ENCODE measurements at regions not wholly inside any gene's neighbourhood (a gene's known extent, or its start where the extent isn't known, plus 50 kb on each side); places are given as distances from the start of the nearest gene placed in this dataset.

- ATAC-seq (no peak), DNase-seq (no peak)
- no peak overlapping the region for H3K4me3 Mint-ChIP-seq
- H3K27ac Mint-ChIP-seq, result no peak overlapping the region
- H3K4me1 Mint-ChIP-seq, result no peaks in the 10 kb centered on the region
- H3K9me3 Mint-ChIP-seq, result no peaks in the 10 kb centered on the region
- no peaks in the 10 kb centered on the region for H3K27me3 Mint-ChIP-seq
Observed at GRCh38 chr6:71602385-71603007, 283.9 kb upstream of the RIMS1 start.

GRCh38 chr6:71603021-71603420, 283.3 kb upstream of the RIMS1 start:
- DNase-seq, result no peak
- H3K4me3 Mint-ChIP-seq, result no peak overlapping the region
- no peaks in the 10 kb centered on the region for H3K4me1 Mint-ChIP-seq
- H3K9me3 Mint-ChIP-seq, result no peaks in the 10 kb centered on the region
- no peaks in the 10 kb centered on the region for H3K27me3 Mint-ChIP-seq
- H3K27ac Mint-ChIP-seq, result no peak overlapping the region
- ATAC-seq, result no peak

DNA sequence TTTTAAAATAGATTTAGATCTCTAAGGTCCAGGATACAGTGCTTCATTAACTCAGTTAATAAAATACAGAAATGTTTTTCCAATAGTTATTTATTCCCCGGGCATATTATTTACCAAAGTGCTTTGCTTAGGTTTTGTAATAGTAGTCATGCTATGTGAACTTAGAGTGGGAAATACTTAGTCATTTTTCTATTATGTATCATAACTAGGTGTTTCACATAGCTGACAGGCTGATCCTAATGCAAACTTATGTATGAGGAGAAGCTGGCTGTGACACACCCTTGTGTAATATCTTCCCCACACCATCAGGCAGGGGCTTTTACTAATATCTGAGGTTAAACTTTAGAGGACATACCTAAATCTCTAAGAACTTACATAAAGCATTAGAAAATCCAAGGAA, 277.7 kb upstream of the RIMS1 start:
- no peak for ATAC-seq
- no peaks in the 10 kb centered on the region for H3K4me1 Mint-ChIP-seq
- H3K4me3 Mint-ChIP-seq, result no peak overlapping the region
- no peaks in the 10 kb centered on the region for H3K27me3 Mint-ChIP-seq
- DNase-seq, result no peak
- H3K27ac Mint-ChIP-seq, result no peak overlapping the region
- H3K9me3 Mint-ChIP-seq, result no peaks in the 10 kb centered on the region

DNA sequence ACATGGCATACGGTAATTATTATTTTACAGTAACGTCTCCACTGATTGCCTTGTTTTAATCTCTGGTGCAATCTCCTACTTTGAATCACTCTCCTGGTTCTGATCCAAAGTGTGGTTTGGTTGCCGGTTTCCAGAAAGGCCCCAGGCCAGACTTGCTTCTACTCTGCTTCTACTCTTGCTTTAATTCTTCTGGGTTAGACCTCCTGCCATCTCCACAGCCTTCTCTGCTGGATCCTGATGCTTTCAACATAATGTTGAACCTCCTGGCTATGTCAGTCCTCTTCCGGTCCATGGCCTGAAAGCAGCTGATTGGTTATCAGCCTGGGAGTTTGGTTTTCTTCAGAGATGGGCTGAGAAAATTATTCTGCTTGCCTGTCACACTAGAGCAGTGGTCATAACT, 266.5 kb upstream of the RIMS1 start:
- no peak for DNase-seq
- peaks cover 5 to 7% of the 10 kb centered on the region in 2 donors for H3K9me3 Mint-ChIP-seq
- H3K4me1 Mint-ChIP-seq, result no peaks in the 10 kb centered on the region
- H3K27ac Mint-ChIP-seq, result no peak overlapping the region
- ATAC-seq, result no peak
- H3K4me3 Mint-ChIP-seq, result no peak overlapping the region
- no peaks in the 10 kb centered on the region for H3K27me3 Mint-ChIP-seq

DNA sequence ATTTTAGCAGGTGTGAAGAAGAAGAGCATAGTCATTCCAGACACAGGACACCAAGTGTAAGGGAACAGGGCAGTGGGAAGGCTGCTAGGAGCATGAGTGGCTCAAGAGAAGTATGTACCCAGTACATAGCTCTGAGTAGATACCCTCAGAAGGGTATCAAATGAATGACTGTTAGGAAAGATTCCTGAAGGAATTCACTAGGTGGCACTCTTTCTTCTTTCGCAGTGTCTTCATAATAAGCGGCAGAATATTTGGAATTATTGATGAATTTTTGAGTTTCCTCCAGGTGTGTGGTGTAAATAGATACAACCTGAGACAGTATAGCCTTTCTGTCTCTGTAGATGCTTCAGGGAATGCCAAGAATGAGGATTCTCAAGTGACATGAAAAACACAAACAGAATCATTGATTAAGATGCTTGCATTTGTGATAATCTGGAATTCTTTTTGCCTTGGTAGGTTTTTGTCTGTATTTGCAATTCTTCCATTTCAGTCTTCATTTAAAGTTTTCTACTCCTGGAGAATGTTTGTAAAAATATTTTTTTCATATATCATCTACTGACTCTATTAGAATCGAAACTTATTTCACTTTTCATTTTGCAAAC, 264.3 kb upstream of the RIMS1 start:
- no peak for ATAC-seq
- Mint-ChIP-seq H3K9me3 (peaks cover 10 to 22% of the 10 kb centered on the region in 2 donors), H3K4me3 (no peak overlapping the region), H3K27me3 (no peaks in the 10 kb centered on the region), H3K4me1 (no peaks in the 10 kb centered on the region), H3K27ac (no peak overlapping the region)
- DNase-seq, result no peak

DNA sequence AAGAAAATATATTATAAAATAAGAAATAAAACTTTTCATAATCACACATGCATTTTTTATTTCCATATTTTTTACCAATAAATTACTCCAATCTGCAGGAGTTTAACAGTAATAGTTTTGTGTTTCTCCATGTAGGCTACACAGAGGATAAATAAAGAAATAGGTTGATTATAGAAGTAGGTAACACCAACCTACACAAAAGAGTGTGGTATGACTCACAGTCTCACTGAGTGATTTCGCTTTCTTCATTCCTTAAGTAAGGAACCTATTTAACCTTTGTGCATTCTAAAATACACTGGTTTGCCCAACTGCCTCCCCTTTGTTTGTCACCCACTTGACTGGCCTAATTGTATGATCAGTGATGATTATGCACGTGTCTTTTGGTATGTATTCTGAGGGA, 244.2 kb upstream of the RIMS1 start:
- H3K4me3 Mint-ChIP-seq, result no peak overlapping the region
- H3K4me1 Mint-ChIP-seq, result no peaks in the 10 kb centered on the region
- no peak for ATAC-seq
- peaks cover 0 to 4% of the 10 kb centered on the region in 2 donors for H3K9me3 Mint-ChIP-seq
- H3K27ac Mint-ChIP-seq, result no peak overlapping the region
- no peak for DNase-seq
- no peaks in the 10 kb centered on the region for H3K27me3 Mint-ChIP-seq

- Mint-ChIP-seq H3K27ac (no peak overlapping the region), H3K4me1 (no peaks in the 10 kb centered on the region), H3K4me3 (no peak overlapping the region), H3K27me3 (no peaks in the 10 kb centered on the region), H3K9me3 (peaks cover 0 to 4% of the 10 kb centered on the region in 2 donors)
- no peak for ATAC-seq
- DNase-seq, result no peak
Observed at GRCh38 chr6:71642793-71643192, 243.6 kb upstream of the RIMS1 start.

DNA sequence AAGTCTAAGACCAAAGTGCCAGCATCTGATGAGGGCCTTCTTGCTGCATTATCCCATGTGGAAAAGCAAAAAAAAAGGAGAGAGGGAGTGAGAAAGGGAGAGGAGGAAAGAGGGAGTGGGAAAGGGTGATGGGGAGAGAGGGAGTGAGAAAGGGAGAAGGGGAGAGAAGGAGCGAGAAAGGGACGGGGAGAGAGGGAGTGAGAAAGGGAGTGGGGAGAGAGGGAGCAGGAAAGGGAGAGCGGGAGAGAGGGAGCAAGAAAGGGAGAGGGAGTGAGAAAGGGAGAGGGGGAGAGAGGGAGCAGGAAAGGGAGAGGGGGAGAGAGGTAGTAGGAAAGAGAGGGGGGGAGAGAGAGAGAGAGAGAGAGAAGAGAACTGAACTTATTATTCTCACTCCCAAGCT, 241.1 kb upstream of the RIMS1 start:
- Mint-ChIP-seq H3K4me1 (no peaks in the 10 kb centered on the region), H3K4me3 (no peak overlapping the region), H3K27me3 (no peaks in the 10 kb centered on the region), H3K27ac (no peak overlapping the region), H3K9me3 (peaks cover 0 to 10% of the 10 kb centered on the region in 2 donors)
- ATAC-seq, result no peak
- DNase-seq, result no peak

DNA sequence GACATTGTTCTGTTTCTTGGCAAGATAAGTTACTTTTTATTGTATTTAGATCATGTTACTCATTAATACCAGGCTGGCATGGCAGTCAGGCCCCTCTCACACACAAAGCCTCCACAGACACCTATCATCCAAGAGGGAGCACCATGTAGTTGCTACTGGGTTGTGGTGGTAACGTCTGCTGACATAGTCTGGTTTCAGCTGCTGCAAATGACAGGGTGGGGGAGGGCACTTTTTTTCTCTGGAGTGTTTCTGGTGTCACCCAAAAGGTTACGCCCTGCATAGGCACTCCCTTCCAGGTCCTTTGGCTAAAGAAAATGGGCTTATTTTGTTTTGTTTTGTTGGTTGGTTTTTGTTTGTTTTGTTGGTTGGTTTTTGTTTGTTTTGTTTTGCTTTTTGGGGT, 236.4 kb upstream of the RIMS1 start:
- no peak for ATAC-seq
- H3K27me3 Mint-ChIP-seq, result no peaks in the 10 kb centered on the region
- no peak for DNase-seq
- H3K27ac Mint-ChIP-seq, result no peak overlapping the region
- H3K4me3 Mint-ChIP-seq, result no peak overlapping the region
- peaks cover 0 to 5% of the 10 kb centered on the region in 2 donors for H3K9me3 Mint-ChIP-seq
- no peaks in the 10 kb centered on the region for H3K4me1 Mint-ChIP-seq

DNA sequence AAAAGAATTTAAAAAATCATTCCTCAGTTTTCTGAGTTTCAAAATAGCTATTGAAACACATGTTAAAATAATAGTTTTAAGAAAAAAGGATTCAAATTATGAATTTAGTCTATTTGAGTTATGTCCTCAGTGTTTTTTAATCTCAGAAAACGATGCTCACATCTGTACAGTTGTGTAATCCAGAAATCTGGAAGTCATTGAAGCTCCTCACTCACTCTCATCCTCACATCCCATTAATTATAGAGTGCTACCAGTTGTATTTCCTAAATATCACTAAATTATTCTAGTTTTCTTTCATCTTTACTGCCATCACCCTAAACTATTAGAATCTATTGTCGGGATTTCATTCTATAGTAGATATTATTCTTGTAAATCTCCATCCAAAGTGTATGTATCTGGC, 234.7 kb upstream of the RIMS1 start:
- no peaks in the 10 kb centered on the region for H3K27me3 Mint-ChIP-seq
- H3K9me3 Mint-ChIP-seq, result peaks cover 0 to 5% of the 10 kb centered on the region in 2 donors
- DNase-seq, result no peak
- H3K4me1 Mint-ChIP-seq, result no peaks in the 10 kb centered on the region
- no peak overlapping the region for H3K4me3 Mint-ChIP-seq
- no peak overlapping the region for H3K27ac Mint-ChIP-seq
- ATAC-seq, result no peak

DNA sequence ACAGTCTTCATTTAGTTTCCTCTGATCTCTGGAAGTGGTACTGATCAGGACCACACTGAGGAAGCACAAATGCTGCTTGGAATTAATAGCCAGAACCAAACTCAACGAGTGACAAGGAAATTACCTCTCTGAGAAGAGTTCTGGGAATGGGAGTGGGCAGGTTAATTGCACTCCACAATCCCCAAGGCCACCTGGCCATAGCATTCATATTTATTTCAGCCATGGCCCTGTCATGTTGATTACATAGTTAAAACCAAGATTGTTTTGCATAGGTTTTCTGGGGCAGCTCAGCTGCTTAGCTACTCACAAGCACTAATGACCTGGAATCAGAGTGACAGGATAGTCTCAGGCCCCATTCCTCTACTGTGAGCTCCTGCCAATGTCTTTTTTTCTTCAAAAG, 230.2 kb upstream of the RIMS1 start:
- no peak for DNase-seq
- Mint-ChIP-seq H3K27ac (no peak overlapping the region), H3K27me3 (no peaks in the 10 kb centered on the region), H3K4me1 (no peaks in the 10 kb centered on the region), H3K9me3 (peaks cover 0 to 5% of the 10 kb centered on the region in 2 donors), H3K4me3 (no peak overlapping the region)
- no peak for ATAC-seq

DNA sequence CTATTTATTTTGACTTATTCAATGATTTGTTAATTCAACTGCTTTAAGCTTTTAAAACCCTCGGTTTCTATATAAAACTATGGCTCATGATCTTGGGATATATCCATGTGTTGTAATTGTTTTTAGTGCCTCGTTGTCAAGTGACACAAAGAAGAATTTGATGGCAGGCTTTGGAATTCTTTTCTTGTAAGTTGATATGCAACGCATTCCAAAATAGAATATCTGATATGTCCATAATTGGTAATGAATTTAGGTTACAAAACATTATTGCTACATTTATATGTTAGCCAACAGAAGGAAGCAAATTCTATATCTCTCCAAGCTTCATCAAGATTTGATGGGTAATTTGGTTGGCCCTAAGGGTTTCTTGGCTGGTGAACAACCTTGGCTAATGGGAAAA, 220.4 kb upstream of the RIMS1 start:
- Mint-ChIP-seq H3K4me3 (no peak overlapping the region), H3K27ac (no peak overlapping the region), H3K9me3 (peaks cover 6 to 12% of the 10 kb centered on the region in 2 donors), H3K27me3 (no peaks in the 10 kb centered on the region), H3K4me1 (no peaks in the 10 kb centered on the region)
- no peak for DNase-seq
- ATAC-seq, result no peak

DNA sequence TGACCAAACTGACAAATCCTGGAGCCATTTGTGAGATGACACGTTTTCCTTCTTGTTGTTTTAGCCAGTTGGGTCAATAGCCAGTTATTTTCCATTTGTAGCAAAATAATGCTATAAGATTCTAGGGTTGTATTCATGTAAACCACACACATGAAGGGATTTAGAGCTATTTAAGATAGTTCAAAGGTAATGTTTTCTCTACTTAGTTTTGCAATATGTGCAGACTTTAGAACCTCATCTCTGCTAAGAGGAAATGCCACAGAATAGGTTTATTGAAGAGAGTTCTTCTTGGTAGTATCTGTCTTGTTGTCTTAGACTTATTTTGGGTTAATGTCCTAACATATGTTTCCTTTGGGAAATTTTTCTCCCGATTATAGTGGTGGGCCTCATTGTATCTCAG, 213.5 kb upstream of the RIMS1 start:
- Mint-ChIP-seq H3K9me3 (no peaks in the 10 kb centered on the region), H3K4me3 (no peak overlapping the region), H3K27me3 (no peaks in the 10 kb centered on the region), H3K27ac (no peak overlapping the region), H3K4me1 (no peaks in the 10 kb centered on the region)
- DNase-seq, result no peak
- ATAC-seq, result no peak

DNA sequence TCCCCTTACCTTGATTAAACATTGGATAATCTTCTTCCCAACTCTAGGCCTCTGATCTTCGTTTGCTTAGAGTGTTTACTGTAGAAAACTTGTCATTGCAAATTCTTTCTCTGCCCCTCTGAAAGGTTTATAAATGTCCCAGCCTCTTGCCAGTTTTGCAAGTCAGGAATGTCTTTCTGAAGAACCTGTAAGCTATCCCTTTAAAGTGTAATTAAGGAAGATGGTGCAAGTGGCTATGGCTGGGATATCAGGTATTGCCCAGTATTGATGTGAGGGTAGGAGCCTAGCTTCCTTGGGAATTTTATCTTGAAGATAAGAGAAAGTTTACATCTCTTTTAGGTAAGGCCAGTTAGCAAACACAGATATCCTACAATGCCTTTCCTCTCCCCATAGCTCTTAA, 211.0 kb upstream of the RIMS1 start:
- no peak overlapping the region for H3K27ac Mint-ChIP-seq
- DNase-seq (no peak), ATAC-seq (no peak)
- H3K4me1 Mint-ChIP-seq, result no peaks in the 10 kb centered on the region
- no peak overlapping the region for H3K4me3 Mint-ChIP-seq
- no peaks in the 10 kb centered on the region for H3K9me3 Mint-ChIP-seq
- H3K27me3 Mint-ChIP-seq, result no peaks in the 10 kb centered on the region

GRCh38 chr6:71676298-71676697, 210.1 kb upstream of the RIMS1 start:
- ATAC-seq (no peak), DNase-seq (no peak)
- H3K9me3 Mint-ChIP-seq, result no peaks in the 10 kb centered on the region
- no peaks in the 10 kb centered on the region for H3K27me3 Mint-ChIP-seq
- H3K4me1 Mint-ChIP-seq, result no peaks in the 10 kb centered on the region
- H3K27ac Mint-ChIP-seq, result no peak overlapping the region
- no peak overlapping the region for H3K4me3 Mint-ChIP-seq

GRCh38 chr6:71678091-71678490, 208.3 kb upstream of the RIMS1 start:
- H3K9me3 Mint-ChIP-seq, result no peaks in the 10 kb centered on the region
- H3K27ac Mint-ChIP-seq, result no peak overlapping the region
- no peaks in the 10 kb centered on the region for H3K4me1 Mint-ChIP-seq
- ATAC-seq, result no peak
- DNase-seq, result no peak
- H3K4me3 Mint-ChIP-seq, result no peak overlapping the region
- no peaks in the 10 kb centered on the region for H3K27me3 Mint-ChIP-seq

DNA sequence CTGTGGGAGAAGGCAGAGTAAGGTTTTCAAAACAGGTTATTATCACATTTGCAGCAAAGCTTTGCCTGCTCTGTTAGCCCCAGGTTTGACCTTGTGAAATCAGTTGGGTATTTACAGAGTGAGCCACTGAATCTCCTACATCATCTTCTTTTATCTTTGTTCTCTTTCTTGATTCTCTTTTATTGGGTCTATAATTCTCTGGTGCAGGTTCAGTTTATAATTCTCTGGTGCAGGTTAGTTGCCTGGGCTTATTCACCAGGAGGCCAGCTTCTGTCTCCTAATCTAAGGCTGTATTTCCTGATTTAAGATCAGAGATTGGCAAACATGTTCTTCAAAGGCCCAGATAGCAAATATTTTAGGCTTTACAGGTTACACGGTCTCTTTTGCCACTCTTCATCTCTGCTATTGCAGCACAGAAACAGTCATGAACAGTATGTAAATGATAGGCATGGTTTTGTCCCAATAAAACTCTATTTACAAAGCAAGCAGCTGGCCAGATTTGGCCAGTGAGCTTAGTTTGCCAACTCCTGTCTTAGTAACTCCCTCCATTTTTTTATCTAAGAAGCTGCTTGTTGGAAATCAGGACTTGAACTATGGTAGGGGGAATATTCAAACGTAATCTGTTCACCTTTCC, 205.0 kb upstream of the RIMS1 start:
- no peak for DNase-seq
- no peak overlapping the region for H3K4me3 Mint-ChIP-seq
- H3K27ac Mint-ChIP-seq, result no peak overlapping the region
- no peak for ATAC-seq
- H3K9me3 Mint-ChIP-seq, result no peaks in the 10 kb centered on the region
- H3K27me3 Mint-ChIP-seq, result no peaks in the 10 kb centered on the region
- no peaks in the 10 kb centered on the region for H3K4me1 Mint-ChIP-seq
